HG02981 (cell line): ENCODE measurements at regions not wholly inside any gene's neighbourhood (a gene's known extent, or its start where the extent isn't known, plus 50 kb on each side); places are given as distances from the start of the nearest gene placed in this dataset.

Experiments used
- ATAC-seq: cut with Tn5 transposase; IDR thresholded peaks from one replicate; pipeline ENCODE4 v1.9.1; 2021; ENCODE audit warnings: mild to moderate bottlenecking, moderate library complexity; ENCODE audit not compliant: unreplicated experiment

DNA sequence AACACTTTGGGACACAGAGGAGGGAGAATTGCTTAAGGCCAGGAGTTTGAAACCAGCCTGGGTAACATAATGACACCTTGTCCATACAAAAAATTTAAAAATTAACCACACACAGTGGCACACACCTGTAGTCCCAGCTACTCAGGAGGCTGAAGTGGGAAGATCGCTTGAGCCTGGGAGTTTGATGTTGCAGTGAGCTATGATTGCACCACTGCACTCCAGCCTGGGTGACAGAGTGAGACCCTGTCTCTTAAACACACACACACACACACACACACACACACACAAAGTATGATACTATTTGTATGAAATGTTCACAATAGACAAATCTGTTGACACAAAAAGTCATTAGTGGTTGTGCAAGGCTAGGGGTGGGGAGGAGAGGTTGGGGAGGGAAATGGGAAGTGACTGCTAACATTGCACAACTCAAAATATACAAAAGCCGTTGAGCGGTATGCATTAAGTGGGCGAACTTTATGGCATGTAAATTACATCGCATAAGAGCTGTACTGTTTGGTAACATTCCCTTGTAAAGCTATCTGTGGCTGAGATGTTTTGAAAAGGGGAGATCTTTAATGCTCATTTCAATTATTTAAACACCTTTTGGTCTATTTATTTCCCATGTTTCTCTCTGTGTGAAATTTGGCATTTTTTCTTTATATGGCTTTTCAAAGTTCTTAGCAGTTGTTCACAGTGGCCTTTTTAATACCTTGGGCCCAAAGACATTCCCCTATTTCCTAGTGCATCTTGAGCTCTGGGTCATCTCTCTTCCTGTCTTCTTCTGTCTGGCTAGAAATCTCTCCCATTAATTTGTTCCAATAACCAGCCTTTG is 58.9 kb upstream of the ZNF516 start:
- no peak for ATAC-seq

DNA sequence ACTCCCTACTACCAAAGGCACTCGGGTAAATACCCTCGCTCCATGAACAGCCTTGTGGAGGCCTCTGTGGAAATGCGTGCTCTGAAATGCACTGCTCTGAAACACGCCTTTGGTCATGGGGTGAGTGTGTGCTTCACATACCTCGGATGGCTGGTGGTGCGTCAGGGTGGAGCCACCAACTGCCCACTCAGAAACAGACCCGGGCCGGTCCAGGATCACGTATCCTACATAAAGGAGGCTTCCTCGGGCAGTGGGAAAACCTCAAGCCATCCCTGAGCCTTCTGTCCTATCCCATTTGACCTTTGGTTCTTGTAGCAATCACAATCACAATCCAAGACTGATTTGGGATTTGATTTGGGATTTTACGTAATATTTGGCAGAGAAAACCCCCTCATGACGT is 53.5 kb upstream of the ZNF516 start:
- ATAC-seq = no peak

DNA sequence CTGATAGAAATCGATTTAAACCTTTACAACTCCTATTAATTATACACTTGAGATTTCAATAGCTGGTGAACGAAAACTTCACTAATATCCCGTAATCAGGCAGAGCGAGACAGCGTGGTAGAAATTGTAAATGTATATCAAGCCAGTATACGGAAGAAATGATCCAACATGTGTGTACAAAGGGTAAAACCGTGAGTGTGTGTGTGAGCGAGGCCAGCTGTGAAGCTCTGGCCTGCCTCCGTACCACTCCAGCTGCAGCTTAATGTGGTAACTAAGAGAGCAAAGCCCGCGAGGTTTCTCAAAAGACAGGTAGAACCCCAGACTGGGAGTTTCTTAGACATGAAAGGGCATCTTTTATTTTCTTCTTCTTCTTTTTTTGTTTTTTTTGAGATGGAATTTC is 52.3 kb upstream of the ZNF516 start:
- no peak for ATAC-seq

- no peak for ATAC-seq
Observed at GRCh38 chr18:76546436-76546835, 51.4 kb upstream of the ZNF516 start.

DNA sequence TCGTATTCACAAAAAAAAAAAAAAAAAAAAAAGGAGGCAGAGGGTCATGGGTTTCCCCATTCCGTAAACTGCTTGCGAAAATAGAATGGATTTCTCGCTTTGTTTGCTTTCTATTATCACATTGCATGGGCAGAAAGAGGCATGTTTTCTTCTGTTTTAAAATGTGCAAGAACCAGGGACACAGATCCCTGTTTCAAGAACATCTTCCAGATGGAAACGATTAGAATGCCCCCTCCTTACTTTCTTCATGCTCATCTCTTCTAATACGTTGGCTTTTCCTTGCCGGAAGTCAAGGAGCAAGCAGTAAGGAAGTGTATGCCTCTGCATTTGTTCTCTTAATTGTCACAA is 51.0 kb upstream of the ZNF516 start:
- no peak for ATAC-seq

DNA sequence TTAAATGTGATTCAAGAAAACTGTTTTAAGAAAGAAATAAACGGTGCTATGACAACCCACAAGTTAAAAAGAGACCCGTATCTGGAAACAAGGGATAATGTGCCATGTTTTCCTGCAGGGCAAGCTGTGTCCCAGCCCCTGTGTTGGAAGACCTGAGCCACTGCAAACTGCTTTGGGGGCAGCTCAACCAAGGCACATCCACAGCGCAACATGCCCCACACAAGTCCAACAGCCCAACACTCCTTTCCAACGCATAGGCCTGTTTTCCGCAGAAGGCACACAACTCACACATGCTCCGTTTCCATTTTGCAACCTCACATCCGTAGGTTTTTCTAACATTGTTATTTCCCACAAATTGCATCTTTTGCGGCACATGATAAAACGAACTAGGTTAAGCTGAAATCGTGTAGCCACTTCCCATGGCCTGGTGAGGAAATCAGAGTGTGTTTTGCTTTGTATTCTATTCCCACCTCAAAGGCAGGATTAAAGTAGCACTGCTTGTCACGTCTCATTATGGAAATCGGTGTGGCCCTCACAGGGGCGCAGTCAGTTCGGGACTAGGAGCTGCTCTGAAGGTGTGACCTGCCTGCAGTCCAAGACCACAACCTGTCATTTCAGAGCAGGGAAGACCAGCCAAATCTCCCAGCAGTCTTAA is 50.5 kb upstream of the ZNF516 start:
- no peak for ATAC-seq

- no peak for ATAC-seq
Observed at GRCh38 chr18:76544511-76545345, 49.7 kb upstream of the ZNF516 start.
